ENCODE measurements at regions not wholly inside any gene's neighbourhood (a gene's known extent, or its start where the extent isn't known, plus 50 kb on each side); places are given as distances from the start of the nearest gene placed in this dataset.
"Not testable (repeated sequence)": the region's sequence is repeated elsewhere in the genome, so short reads cannot be mapped to it uniquely, and the experiment has no call there.

DNA sequence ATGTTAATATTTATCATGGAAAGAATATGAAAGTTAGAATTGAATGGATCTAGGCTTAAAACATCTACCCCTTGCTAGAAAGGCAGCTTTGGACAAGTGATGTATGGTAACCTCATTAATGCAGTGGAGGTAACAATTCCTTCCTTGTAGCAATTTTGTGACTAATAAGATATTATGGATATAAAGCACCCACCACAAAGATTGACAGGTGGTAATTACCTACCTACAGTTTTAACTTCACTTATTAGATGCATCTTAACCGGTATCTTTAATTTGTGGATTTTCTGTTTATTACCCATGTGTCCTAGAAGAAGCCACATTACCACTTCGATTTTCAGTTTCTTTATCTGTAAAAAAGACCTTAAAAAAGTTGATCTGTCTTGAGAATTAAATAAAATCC is 367.0 kb downstream of the DSC3 start:
- no peaks in the 10 kb centered on the region for H3K9me3 ChIP-seq
- DNase-seq (no peak), ATAC-seq (no peak)
- H3K4me3 ChIP-seq = no peak overlapping the region
- no peaks in the 10 kb centered on the region for H3K4me1 ChIP-seq (ENCODE audit: low read depth)
- intact Hi-C loops (cut with DNase I, micrococcal nuclease) = no loop called here
- TF ChIP-seq, protein P1, sequence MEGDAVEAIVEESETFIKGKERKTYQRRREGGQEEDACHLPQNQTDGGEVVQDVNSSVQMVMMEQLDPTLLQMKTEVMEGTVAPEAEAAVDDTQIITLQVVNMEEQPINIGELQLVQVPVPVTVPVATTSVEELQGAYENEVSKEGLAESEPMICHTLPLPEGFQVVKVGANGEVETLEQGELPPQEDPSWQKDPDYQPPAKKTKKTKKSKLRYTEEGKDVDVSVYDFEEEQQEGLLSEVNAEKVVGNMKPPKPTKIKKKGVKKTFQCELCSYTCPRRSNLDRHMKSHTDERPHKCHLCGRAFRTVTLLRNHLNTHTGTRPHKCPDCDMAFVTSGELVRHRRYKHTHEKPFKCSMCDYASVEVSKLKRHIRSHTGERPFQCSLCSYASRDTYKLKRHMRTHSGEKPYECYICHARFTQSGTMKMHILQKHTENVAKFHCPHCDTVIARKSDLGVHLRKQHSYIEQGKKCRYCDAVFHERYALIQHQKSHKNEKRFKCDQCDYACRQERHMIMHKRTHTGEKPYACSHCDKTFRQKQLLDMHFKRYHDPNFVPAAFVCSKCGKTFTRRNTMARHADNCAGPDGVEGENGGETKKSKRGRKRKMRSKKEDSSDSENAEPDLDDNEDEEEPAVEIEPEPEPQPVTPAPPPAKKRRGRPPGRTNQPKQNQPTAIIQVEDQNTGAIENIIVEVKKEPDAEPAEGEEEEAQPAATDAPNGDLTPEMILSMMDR (IDR thresholded peaks at IDR 0.05) = no peak
- no peaks in the 10 kb centered on the region for H3K36me3 ChIP-seq (ENCODE audit: low read depth)

GRCh38 chr18:30675072-30675471 is 367.5 kb downstream of the DSC3 start:
- intact Hi-C loops (cut with DNase I, micrococcal nuclease) = no loop called here
- Histone ChIP-seq H3K4me1 (ENCODE audit: low read depth) (no peaks in the 10 kb centered on the region), H3K4me3 (no peak overlapping the region), H3K36me3 (ENCODE audit: low read depth) (no peaks in the 10 kb centered on the region), H3K9me3 (no peaks in the 10 kb centered on the region)
- TF ChIP-seq, protein P1 (IDR thresholded peaks at IDR 0.05) = no peak
- DNase-seq (no peak), ATAC-seq (no peak)

DNA sequence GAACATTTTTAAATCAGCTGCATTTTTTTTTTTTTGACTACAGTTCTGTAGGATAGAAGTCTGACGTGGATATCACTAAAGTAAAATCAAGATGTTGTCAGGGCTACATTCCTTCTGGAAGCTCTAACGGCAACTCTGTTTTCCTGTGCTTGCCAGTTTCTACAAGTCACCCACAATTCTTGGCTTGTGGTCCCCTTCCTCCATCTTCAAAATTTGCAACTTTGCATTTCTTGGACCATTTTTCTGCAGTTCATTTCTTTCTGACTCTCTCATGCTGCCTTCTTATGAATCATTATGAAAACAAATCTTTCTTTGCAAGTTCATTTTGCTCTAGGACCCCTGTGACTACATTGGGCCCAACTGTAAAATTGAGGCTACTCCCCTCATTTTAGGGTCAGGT is 367.9 kb downstream of the DSC3 start:
- H3K4me1 ChIP-seq (ENCODE audit: low read depth) = no peaks in the 10 kb centered on the region
- H3K36me3 ChIP-seq (ENCODE audit: low read depth) = no peaks in the 10 kb centered on the region
- DNase-seq (no peak), ATAC-seq (no peak)
- no peaks in the 10 kb centered on the region for H3K9me3 ChIP-seq
- TF ChIP-seq, protein P1 (IDR thresholded peaks at IDR 0.05) = no peak
- intact Hi-C loops (cut with DNase I, micrococcal nuclease) = no loop called here
- H3K4me3 ChIP-seq = no peak overlapping the region

- H3K36me3 ChIP-seq (ENCODE audit: low read depth); H3K4me3 ChIP-seq; ATAC-seq; H3K9me3 ChIP-seq; DNase-seq; H3K4me1 ChIP-seq (ENCODE audit: low read depth); intact Hi-C loops (cut with DNase I, micrococcal nuclease): not testable (repeated sequence)
Measured at GRCh38 chr18:30672439-30672838, 370.1 kb downstream of the DSC3 start.

DNA sequence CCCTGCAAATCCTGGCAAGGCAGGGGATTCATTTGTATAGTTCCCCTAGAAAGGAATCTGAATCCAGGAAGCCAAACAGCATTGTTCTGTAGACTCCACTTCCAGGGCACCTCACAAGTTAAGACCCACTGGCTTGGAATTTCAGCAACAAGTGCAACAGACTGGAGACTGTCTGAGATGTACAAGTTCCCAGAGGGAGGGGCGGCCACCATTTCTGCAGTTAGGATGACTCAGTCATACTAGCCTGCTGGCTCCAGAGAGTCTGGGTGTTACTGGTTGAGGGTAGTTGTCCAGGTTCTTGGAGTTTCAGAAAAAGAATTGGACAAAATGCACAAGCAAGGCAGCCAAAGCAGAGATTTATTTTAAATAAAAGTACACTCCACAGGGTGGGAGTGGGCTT is 384.2 kb downstream of the DSC3 start:
- DNase-seq = no peak
- Histone ChIP-seq H3K9me3 (no peaks in the 10 kb centered on the region), H3K36me3 (ENCODE audit: low read depth) (no peaks in the 10 kb centered on the region), H3K4me3 (no peak overlapping the region), H3K4me1 (ENCODE audit: low read depth) (no peaks in the 10 kb centered on the region)
- TF ChIP-seq, protein P1 (IDR thresholded peaks at IDR 0.05) = no peak
- no peak for ATAC-seq
- intact Hi-C loops (cut with DNase I, micrococcal nuclease) = no loop called here

GRCh38 chr18:30652387-30652786 is 390.2 kb downstream of the DSC3 start:
- no peaks in the 10 kb centered on the region for H3K36me3 ChIP-seq (ENCODE audit: low read depth)
- TF ChIP-seq, protein P1 (IDR thresholded peaks at IDR 0.05) = no peak
- DNase-seq (no peak), ATAC-seq (no peak)
- intact Hi-C loops (cut with DNase I, micrococcal nuclease) = no loop called here
- no peak overlapping the region for H3K4me3 ChIP-seq
- no peaks in the 10 kb centered on the region for H3K4me1 ChIP-seq (ENCODE audit: low read depth)
- H3K9me3 ChIP-seq = no peaks in the 10 kb centered on the region

Measured in mucosa of descending colon (tissue), 3 donors.